ENCODE measurements at regions not wholly inside any gene's neighbourhood (a gene's known extent, or its start where the extent isn't known, plus 50 kb on each side); places are given as distances from the start of the nearest gene placed in this dataset.

GRCh38 chr13:99892866-99893504 lies 78.6 kb downstream of the ZIC5 start:
- no peak for DNase-seq (ENCODE audit: low read depth)

GRCh38 chr13:99892196-99892613 lies 79.4 kb downstream of the ZIC5 start:
- DNase-seq (ENCODE audit: low read depth): no peak

GRCh38 chr13:99886706-99887105 lies 84.9 kb downstream of the ZIC5 start:
- DNase-seq (ENCODE audit: low read depth): no peak

DNA sequence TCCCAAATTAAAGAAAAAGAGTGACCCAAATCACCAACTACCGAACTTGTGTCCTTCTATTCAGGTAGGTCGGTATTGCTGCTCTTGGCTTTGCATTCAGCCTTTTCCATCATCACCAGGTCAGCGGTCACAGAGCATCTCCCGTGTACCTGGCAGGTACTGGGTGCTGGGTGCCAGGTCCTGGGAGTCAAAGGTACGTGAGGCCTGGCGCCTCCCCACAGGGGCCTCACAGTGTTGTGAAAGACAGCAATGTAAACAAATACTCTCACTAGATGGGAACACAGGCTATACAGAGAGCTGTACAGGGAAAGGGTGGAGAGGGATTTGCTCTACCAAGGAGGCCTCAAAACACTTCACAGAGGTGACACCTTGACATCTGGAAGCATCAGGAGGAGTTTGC lies 86.7 kb downstream of the ZIC5 start:
- DNase-seq (ENCODE audit: low read depth): no peak

- no peak for DNase-seq (ENCODE audit: low read depth)
Measured at GRCh38 chr13:99883805-99884204, 87.8 kb downstream of the ZIC5 start.

DNA sequence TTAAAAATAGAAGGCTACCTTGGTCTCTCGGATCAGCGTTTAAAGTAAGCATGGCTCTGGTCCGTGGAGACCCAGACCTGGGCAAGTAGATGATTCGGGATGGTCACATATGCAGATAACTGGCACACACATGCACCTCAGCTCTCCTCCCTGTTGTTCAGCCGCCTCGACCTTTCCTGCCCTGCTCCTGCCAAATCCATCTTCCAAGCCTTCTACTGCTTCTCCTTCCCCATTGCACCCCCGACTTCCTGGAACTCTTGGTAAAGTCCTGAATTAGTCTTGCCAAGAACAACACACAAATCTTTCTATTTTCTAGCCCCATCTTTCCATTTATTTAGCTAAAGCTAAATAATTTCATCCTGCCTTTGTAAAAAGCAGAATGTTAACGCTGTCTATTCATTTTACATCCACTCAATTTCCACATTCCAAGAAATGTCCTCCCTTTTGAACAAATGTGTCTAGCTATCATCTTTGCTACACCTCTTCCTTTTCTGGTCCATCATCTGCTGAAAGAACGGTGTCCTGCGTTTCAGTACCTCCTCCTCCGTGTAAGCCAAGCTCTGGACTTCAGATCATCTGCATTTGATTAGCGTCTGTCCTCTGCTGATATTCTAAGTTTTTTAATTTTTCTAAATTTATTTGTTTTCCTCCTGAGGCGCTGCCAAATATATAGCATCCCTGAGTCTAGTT lies 92.5 kb downstream of the ZIC5 start:
- no peak for DNase-seq (ENCODE audit: low read depth)

- no peak for DNase-seq (ENCODE audit: low read depth)
Measured at GRCh38 chr13:99876651-99877050, 94.9 kb downstream of the ZIC5 start.

GRCh38 chr13:99875391-99875790 lies 96.2 kb downstream of the ZIC5 start:
- DNase-seq (ENCODE audit: low read depth): no peak

GRCh38 chr13:99873832-99874430 lies 97.6 kb downstream of the ZIC5 start:
- no peak for DNase-seq (ENCODE audit: low read depth)

- no peak for DNase-seq (ENCODE audit: low read depth)
Measured at GRCh38 chr13:99873141-99873540, 98.4 kb downstream of the ZIC5 start.

- no peak for DNase-seq (ENCODE audit: low read depth)
Measured at GRCh38 chr13:99871249-99871898, 100.2 kb downstream of the ZIC5 start.

GRCh38 chr13:99870541-99870940 lies 101.0 kb downstream of the ZIC5 start:
- DNase-seq (ENCODE audit: low read depth): no peak

- DNase-seq (ENCODE audit: low read depth): no peak
Measured at GRCh38 chr13:99869830-99870229, 101.7 kb downstream of the ZIC5 start.

GRCh38 chr13:99868767-99869166 lies 102.8 kb downstream of the ZIC5 start:
- DNase-seq (ENCODE audit: low read depth): no peak

- no peak for DNase-seq (ENCODE audit: low read depth)
Measured at GRCh38 chr13:99867535-99868257, 103.9 kb downstream of the ZIC5 start.

DNA sequence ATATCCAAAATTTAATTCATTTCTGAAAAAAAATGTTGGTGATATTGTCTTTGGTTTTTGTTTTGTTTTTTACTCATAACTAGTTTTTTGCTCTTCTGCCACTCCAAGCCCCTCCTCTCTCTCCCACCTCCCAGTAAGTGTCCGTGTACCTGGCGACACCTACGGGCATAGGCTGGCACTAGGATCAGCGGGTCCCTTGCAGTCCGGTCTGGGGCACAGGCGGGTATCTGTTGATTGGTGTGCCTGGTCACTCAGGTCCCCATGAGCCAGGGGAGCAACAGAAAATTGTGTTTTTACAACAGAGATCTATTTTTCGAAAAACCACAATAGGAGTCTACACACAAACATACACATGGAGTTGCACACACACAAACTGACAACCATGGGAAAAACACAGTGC lies 104.8 kb downstream of the ZIC5 start:
- DNase-seq (ENCODE audit: low read depth): no peak

- no peak for DNase-seq (ENCODE audit: low read depth)
Measured at GRCh38 chr13:99865420-99865930, 106.1 kb downstream of the ZIC5 start.

GRCh38 chr13:99864627-99864990 lies 107.0 kb downstream of the ZIC5 start:
- no peak for DNase-seq (ENCODE audit: low read depth)

GRCh38 chr13:99863789-99864626 lies 107.6 kb downstream of the ZIC5 start:
- no peak for DNase-seq (ENCODE audit: low read depth)

DNA sequence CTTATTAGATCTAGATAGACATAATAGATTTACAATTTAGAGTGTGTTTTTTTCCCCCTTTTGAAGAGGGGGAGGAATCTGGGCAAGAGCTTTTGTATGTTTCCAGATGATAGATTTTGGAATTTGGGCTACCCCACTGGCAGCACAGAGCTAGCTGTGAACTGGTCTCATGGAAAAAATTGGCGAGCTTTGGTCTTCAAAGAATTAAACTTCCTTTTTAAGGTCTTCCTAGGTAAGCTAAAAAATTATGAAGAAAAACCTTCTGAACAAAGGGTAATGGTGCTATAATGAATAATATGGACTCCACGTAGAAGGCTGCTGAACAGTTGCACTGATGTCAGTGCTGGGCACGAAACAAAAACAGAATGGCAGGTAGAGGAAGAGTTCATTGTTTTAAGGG lies 109.3 kb downstream of the ZIC5 start:
- no peak for DNase-seq (ENCODE audit: low read depth)

DNA sequence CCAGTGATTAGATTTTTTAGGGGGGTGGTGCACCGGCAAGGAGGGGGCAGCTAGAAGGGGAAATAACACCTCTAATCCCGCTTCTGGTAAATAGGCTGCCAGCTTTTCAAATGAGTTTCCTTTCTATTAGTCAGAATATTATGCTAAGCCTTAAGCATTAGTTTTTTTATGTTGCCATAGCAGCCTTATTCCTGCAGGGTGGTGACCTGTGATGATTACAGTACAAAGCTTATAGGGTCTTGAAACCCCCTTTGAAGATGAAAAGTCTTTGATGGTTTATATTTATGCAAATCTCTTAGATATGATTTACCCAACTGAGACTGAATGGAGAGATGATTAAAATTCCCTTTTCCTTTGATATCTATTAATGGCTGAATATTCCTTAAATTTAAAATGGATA lies 109.8 kb downstream of the ZIC5 start:
- no peak for DNase-seq (ENCODE audit: low read depth)
